ENCODE measurements at regions not wholly inside any gene's neighbourhood (a gene's known extent, or its start where the extent isn't known, plus 50 kb on each side); places are given as distances from the start of the nearest gene placed in this dataset.

DNA sequence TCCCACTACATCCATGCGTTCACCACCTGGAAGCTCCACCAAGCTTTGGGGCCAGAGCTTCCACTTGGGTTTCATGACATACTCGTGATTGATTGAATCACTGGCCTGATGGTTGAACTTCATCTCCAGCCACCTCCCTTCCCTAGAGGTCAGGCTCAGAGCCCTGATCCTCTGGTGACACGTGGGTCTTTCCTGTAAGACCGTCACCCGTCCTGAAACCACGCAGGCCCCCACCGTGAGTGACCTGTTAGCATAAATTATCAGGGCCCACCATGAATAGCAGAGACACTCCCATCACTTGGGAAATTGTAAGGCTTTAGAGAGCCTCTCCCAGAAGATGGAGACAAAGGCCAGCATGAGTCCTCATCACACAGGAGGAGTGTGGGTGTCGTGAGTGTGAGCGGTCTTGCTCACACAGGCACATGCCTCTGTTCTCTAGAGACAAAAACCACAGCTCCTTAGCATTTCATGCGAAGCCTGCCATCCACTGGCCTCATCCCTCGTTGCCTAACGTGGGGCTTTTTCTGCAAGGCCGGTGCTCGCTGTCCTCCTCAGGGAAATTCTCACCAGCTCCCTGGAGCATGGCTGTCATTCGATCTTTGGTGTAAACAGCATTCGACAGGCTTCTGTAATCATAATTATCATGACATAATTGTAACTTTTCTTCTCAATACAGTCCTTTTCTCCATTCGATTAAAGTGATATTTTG, 65.1 kb upstream of the DUSP22 start:
- no peak for DNase-seq

DNA sequence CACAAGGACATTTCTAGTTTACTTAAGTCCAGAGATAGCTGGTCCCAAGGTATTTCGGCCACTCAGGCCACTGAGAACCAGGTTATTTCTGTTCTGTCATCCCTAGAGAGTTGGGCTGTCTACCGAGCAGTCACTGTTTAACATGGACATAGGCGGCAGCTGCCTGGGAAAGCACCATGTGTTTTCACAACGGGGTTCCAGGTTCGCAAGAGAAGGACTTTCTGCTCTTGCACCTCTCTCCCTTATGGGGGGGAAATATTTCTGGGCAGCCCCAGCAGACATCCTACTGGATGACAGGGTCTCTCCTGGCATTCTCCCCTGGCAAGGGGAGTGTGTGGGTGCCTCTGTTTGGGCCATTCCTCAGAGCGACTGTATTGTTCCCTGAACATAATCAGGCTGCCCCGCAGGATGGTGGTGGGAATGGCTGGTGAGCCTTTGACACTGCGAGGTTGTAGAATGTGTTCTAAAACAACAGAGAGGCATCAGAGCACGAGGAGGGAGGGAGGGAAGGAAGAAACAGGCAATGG, 64.4 kb upstream of the DUSP22 start:
- no peak for DNase-seq

DNA sequence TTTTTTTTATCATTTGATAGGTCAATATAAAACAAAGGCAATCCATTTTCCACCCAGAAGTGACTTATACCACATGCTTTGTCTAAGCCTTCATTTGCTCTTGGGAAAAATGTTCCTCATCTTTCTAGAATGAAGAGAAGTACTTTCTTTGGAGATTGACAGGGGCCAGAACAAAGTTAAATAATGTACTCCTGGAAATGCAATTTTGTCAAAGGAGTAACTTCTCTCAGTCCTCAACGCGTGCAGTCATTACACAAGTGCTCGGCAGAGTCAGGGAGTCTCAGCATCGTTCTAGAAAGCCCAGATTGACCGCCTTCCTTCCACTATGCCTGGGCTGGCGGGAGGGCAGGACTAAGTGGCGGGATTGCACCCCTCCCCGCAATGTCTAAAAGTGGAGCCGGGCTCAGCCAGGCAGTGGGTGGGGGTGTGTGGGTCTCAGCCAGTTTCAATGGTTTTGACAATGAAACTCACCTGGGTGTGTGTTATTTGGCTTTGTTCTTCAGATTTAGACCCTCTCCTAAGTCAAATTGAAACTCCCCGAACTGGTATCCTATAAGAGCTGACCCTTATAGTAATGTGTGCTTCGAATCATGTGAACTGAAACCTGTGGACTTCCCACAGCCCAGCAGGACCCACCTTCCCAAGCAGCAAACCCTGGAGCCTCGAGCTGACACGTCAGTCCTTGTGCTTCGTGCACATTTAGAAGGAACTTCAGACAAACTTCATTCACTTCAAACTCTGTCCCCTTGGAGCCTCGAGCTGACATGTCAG, 63.2 kb upstream of the DUSP22 start:
- no peak for DNase-seq

GRCh38 chr6:231779-232178, 60.5 kb upstream of the DUSP22 start:
- no peak for DNase-seq

GRCh38 chr6:232982-233640, 59.2 kb upstream of the DUSP22 start:
- no peak for DNase-seq

DNA sequence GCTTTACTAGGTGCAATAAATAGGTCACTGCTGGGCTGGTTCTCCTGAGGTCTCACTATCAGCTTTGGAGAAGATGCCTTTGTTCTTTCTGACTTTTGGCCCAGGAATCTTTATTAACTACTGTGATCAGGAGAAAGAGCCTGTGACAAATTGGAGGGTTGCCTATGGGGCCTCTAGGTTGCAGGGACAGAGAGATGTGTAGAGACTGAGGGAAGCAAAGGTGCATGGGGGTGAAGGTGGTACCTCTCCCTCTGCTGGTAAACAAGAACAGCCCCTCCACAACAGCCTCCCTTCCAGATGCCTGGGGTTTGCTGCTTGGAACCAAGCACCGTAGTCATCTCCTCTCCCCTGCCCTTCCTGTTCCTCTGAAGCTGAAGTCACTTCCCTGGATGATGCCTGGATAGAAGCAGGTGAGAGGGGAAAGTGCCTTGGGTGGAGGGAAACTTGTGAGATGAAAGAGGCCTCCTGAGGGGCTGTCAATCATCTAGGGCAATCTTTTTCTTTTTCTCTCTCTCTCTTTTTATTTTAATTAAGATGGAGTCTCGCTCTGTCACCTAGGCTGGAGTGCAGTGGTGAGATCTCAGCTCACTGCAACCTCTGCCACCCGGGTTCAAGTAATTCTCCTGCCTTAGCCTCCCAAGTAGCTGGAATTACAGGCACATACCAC, 57.4 kb upstream of the DUSP22 start:
- DNase-seq: no peak

DNA sequence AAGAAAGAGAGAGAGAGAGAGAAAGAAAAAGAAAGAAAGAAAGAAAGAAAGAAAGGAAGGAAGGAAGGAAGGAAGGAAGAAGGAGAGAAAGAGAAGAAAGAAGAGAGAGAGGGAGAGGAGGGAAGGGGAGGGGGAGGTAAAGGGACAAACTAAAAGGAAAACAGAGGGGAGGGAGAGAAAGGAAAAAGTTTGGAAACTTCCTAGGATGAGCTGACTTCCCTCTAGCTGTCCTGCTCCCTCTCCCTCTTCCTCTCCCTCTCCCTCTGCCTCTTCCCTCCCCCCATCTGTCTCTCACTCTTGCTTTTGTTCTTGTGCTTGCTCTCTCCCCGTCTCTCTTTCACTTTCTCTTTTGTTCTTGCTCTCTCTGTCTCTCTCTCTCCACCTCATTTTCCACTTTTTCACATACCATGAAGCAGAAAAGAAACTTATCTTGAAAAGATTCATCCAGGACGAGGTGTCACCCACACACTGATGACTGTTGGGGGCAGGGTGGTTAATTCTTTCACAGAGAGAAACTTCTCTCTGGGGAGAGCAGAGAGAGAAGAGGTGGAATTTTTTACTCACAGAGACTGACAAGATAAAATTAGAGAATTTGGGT, 56.4 kb upstream of the DUSP22 start:
- DNase-seq: no peak

- no peak for DNase-seq
These were observed 55.8 kb upstream of the DUSP22 start for GRCh38 chr6:236519-236918.

GRCh38 chr6:240151-240550, 52.1 kb upstream of the DUSP22 start:
- no peak for DNase-seq

DNA sequence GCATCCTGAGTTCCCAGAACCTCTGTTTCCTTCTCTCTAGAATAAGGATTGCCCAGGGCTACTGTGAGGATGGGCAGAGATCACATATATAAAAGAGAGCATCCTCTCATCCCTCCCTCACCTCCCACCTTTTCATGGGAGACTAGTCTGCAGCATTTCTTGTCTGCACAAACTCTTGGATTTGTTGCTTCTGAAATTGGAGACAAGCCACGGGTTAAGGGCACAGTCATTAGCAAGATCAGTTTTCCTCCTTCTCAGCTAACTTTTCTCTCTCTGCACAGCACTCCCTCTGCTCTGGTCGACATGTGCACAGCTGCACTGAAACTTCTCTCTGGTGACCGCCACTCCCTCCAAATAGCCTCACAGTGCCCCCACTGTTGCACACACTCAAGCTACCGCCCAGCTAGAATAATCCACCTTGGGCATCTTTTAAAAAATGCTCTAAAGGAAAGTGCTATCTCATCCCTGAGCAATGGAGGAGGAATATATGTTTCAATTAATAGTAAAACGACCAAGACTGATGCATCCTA, 50.9 kb upstream of the DUSP22 start:
- no peak for DNase-seq

All from NCI-H82 (cell line).